Psoas muscle (tissue), 7 donors: ENCODE measurements at regions not wholly inside any gene's neighbourhood (a gene's known extent, or its start where the extent isn't known, plus 50 kb on each side); places are given as distances from the start of the nearest gene placed in this dataset.

ENCODE experiments used
- ATAC-seq, 4 donors: fragments of 200-7000 bp; cut with Tn5 transposase; one replicate each; pipeline ENCODE4 v1.9.1; 2020; ENCODE audit warnings: moderate library complexity in 3 of 4, mild to moderate bottlenecking in 2 of 4
- DNase-seq, 2 donors: peaks; one replicate each; pipeline ENCODE4 v3.0.0-alpha.2; 2020
- H3K27ac ChIP-seq: fragments of 200-600 bp; one replicate; pipeline ENCODE4 v1.8.0; 2022
- H3K27me3 ChIP-seq, 3 donors: fragments of 200-600 bp in 1 of 3; one replicate each; pipeline versions ENCODE4 v1.6.1 to v1.8.0; 2013 to 2022; ENCODE audit warnings: low read length in 2 of 3, mild to moderate bottlenecking in 2 of 3, moderate library complexity in 1 of 3; ENCODE audit not compliant: insufficient read depth in 3 of 3
- H3K36me3 ChIP-seq, 2 donors: fragments of 200-600 bp in 1 of 2; one replicate each; pipeline versions ENCODE4 v1.6.1 to v1.8.0; 2013 to 2022; ENCODE audit warnings: low read depth in 1 of 2, mild to moderate bottlenecking in 1 of 2, moderate library complexity in 1 of 2; ENCODE audit not compliant: insufficient read depth in 1 of 2
- H3K4me1 ChIP-seq: fragments of 200-600 bp; one replicate; pipeline ENCODE4 v1.8.0; 2022
- H3K4me3 ChIP-seq: fragments of 200-600 bp; one replicate; pipeline ENCODE4 v1.8.0; 2022; ENCODE audit warnings: mild to moderate bottlenecking
- H3K9me3 ChIP-seq: fragments of 200-600 bp; one replicate; pipeline ENCODE4 v1.8.0; 2022
- WGBS, 3 donors: extraction: QIAGEN DNeasy Blood & Tissue Kit; methylation state at CpG; one replicate each; pipeline versions ENCODE4 v1.1.6 to v1.1.7; 2013; 5-methylcytosine and 5-hydroxymethylcytosine counted together
- intact Hi-C, 2 donors: fragments of 100-400 bp; cut with DNase I; formaldehyde crosslinking; loops; one replicate each; pipeline versions ENCODE4 v1.11.0 to v1.14.2; 2022
- TF ChIP-seq, protein P1 (sequence below): fragments of 200-600 bp; IDR thresholded peaks from one replicate; pipeline ENCODE4 v1.8.0; 2022; ENCODE audit warnings: antibody characterized with exemption
- donor health status: healthy with polysubstance abuse.
- donor health status: DM: no; HTN: no; CAD: no; lungs with moderate emphysema.
- donor health status: Bipolar disorder and iron deficiency.
- donor health status: healthy.
- donor health status: DM: yes; HTN: yes; CAD: no.
- donor health status: DM: no; HTN: no; CAD: no.
- donor health status: DM: yes; HTN: yes; CAD: no.

GRCh38 chr15:95470997-95471689 lies 859.4 kb upstream of the NR2F2 start:
- Histone ChIP-seq H3K27me3 (no peaks in the 10 kb centered on the region), H3K9me3 (no peaks in the 10 kb centered on the region), H3K36me3 (no peaks in the 10 kb centered on the region), H3K4me3 (no peak overlapping the region), H3K4me1 (no peaks in the 10 kb centered on the region), H3K27ac (no peak overlapping the region)
- ATAC-seq = no peak
- no peak for DNase-seq
- intact Hi-C loops = no loop called here
- TF ChIP-seq, protein P1, sequence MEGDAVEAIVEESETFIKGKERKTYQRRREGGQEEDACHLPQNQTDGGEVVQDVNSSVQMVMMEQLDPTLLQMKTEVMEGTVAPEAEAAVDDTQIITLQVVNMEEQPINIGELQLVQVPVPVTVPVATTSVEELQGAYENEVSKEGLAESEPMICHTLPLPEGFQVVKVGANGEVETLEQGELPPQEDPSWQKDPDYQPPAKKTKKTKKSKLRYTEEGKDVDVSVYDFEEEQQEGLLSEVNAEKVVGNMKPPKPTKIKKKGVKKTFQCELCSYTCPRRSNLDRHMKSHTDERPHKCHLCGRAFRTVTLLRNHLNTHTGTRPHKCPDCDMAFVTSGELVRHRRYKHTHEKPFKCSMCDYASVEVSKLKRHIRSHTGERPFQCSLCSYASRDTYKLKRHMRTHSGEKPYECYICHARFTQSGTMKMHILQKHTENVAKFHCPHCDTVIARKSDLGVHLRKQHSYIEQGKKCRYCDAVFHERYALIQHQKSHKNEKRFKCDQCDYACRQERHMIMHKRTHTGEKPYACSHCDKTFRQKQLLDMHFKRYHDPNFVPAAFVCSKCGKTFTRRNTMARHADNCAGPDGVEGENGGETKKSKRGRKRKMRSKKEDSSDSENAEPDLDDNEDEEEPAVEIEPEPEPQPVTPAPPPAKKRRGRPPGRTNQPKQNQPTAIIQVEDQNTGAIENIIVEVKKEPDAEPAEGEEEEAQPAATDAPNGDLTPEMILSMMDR = no peak
- 27 to 30% (median 30%) methylated on average over 4 of the region's 4 CpGs for WGBS, 3 donors

DNA sequence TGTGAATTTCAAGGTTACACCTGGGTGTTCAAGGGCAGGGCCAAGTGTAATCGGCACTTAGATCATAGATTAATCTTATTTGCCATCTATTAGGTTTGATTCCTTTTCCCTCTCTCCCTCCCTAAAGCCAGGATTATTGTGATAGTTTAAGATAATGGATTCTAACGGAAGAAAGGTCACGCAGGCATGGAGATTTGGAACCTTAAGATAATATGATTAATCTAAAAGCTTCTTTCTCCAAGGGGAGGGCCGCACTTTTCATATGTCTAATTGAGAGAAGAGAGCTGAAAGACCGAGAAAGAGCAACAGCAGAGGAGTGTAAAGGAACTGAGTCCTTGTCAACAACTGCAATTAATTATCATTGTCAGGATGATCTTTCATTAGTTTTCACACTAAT lies 858.8 kb upstream of the NR2F2 start:
- TF ChIP-seq, protein P1 = no peak
- 80 to 83% (median 80%) methylated on average over 5 of the region's 5 CpGs for WGBS, 3 donors
- ATAC-seq (no peak), DNase-seq (no peak)
- no peaks in the 10 kb centered on the region for H3K36me3 ChIP-seq
- H3K4me3 ChIP-seq = no peak overlapping the region
- no peaks in the 10 kb centered on the region for H3K9me3 ChIP-seq
- no peaks in the 10 kb centered on the region for H3K4me1 ChIP-seq
- intact Hi-C loops = no loop called here
- H3K27me3 ChIP-seq = no peaks in the 10 kb centered on the region
- H3K27ac ChIP-seq = no peak overlapping the region

- WGBS, 3 donors = 84 to 90% (median 86%) methylated on average over 5 of the region's 5 CpGs
- DNase-seq (no peak), ATAC-seq (no peak)
- intact Hi-C loops = no loop called here
- Histone ChIP-seq H3K27ac (no peak overlapping the region), H3K4me1 (no peaks in the 10 kb centered on the region), H3K27me3 (no peaks in the 10 kb centered on the region), H3K9me3 (no peaks in the 10 kb centered on the region), H3K4me3 (no peak overlapping the region), H3K36me3 (no peaks in the 10 kb centered on the region)
- TF ChIP-seq, protein P1 = no peak
Measured at GRCh38 chr15:95475067-95475466, 855.4 kb upstream of the NR2F2 start.

DNA sequence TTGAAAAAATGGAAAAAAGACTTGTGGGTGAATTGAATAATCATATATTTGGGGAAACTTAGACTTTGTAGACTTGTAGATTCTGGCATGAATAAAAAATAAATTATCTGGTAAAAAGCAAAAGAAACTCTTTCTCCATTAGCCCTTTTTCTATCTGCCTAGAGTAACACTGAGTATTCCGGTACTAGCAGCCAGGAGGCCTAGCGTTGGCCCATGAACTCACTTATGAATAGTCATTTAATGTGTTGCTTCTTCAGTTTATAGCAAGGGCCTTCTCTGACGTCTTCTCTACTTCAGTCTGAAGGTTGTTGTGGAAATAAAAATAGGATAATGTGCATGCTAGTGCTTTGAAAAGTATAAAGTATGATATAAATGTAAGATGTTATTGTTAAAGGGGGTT lies 851.2 kb upstream of the NR2F2 start:
- intact Hi-C loops = no loop called here
- ATAC-seq (no peak), DNase-seq (no peak)
- H3K4me1 ChIP-seq = no peaks in the 10 kb centered on the region
- no peak overlapping the region for H3K4me3 ChIP-seq
- TF ChIP-seq, protein P1 = no peak
- no peaks in the 10 kb centered on the region for H3K27me3 ChIP-seq
- H3K36me3 ChIP-seq = no peaks in the 10 kb centered on the region
- H3K27ac ChIP-seq = no peak overlapping the region
- H3K9me3 ChIP-seq = peaks cover 5% of the 10 kb centered on the region
- whole genome bisulfite sequencing, 3 donors = 81 to 82% (median 82%) methylated on average over 3 of the region's 3 CpGs

DNA sequence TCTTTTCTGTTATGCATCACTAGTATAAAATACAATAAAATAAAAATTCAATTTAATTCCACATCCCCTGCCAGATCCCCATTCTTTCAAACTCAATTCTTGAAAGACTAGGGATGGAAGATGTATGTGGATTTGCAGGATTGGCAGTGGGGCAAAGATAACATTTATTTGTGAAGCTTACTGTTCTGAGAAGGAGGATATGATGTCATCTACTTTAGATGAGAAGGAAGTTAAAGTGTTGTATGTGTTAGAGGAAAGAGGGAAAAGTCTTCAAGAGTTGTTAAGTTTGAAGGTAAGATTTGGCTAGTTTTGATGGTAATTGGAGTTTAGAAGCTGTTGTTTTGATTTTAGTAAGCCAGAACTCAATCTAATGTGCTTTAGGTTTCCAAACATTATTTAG lies 845.1 kb upstream of the NR2F2 start:
- Histone ChIP-seq H3K4me3 (no peak overlapping the region), H3K36me3 (no peaks in the 10 kb centered on the region), H3K27ac (no peak overlapping the region), H3K27me3 (no peaks in the 10 kb centered on the region), H3K4me1 (no peaks in the 10 kb centered on the region), H3K9me3 (peaks cover 20% of the 10 kb centered on the region)
- ATAC-seq (no peak), DNase-seq (no peak)
- TF ChIP-seq, protein P1 = no peak
- intact Hi-C loops = no loop called here
